ENCODE measurements at regions not wholly inside any gene's neighbourhood (a gene's known extent, or its start where the extent isn't known, plus 50 kb on each side); places are given as distances from the start of the nearest gene placed in this dataset.

- Histone ChIP-seq H3K9ac (ENCODE audit: low read length) (no peak overlapping the region), H2AFZ (ENCODE audit: low read length) (no peak overlapping the region), H3K9me3 (ENCODE audit: low read length) (no peaks in the 10 kb centered on the region), H3F3A (ENCODE audit: insufficient read depth, low read length) (no peaks in the 10 kb centered on the region), H3K4me1 (ENCODE audit: insufficient read depth, low read length, severe bottlenecking) (no peaks in the 10 kb centered on the region), H3K9me2 (ENCODE audit: low read depth, low read length) (no peaks in the 10 kb centered on the region), H3K4me2 (ENCODE audit: low read length) (no peak overlapping the region), H3K36me3 (ENCODE audit: insufficient read depth, low read length) (no peaks in the 10 kb centered on the region), H3K27me3 (ENCODE audit: insufficient read depth, low read length) (no peaks in the 10 kb centered on the region), H3K79me2 (ENCODE audit: insufficient read depth, low read length) (no peaks in the 10 kb centered on the region), H3K27ac (ENCODE audit: low read depth, low read length, poor library complexity, severe bottlenecking) (no peak overlapping the region), H4K20me1 (ENCODE audit: insufficient read depth, low read length) (no peaks in the 10 kb centered on the region), H3K4me3 (ENCODE audit: low read depth, low read length, poor library complexity, severe bottlenecking) (no peak overlapping the region)
- TF ChIP-seq EZH2 (IDR thresholded peaks at IDR 0.05; ENCODE audit: borderline replicate concordance, low read length) (no peak), CTCF (IDR thresholded peaks at IDR 0.05; ENCODE audit: low read length) (no peak)
Measured at GRCh38 chr11:25793637-25794036, 538.3 kb upstream of the ANO3 start.

- no peak overlapping the region for H3K4me3 ChIP-seq (ENCODE audit: low read depth, low read length, poor library complexity, severe bottlenecking)
Measured at GRCh38 chr11:25794804-25795203, 537.1 kb upstream of the ANO3 start.

GRCh38 chr11:25816411-25816810, 515.5 kb upstream of the ANO3 start:
- Histone ChIP-seq H3K36me3 (ENCODE audit: insufficient read depth, low read length) (no peaks in the 10 kb centered on the region), H3K9ac (ENCODE audit: low read length) (no peak overlapping the region), H2AFZ (ENCODE audit: low read length) (no peak overlapping the region), H3K9me3 (ENCODE audit: low read length) (no peaks in the 10 kb centered on the region), H3F3A (ENCODE audit: insufficient read depth, low read length) (no peaks in the 10 kb centered on the region), H3K27me3 (ENCODE audit: insufficient read depth, low read length) (no peaks in the 10 kb centered on the region), H3K79me2 (ENCODE audit: insufficient read depth, low read length) (no peaks in the 10 kb centered on the region), H3K4me3 (ENCODE audit: low read depth, low read length, poor library complexity, severe bottlenecking) (no peak overlapping the region), H3K9me2 (ENCODE audit: low read depth, low read length) (0 out of 2 replicates have a peak, but pooled peaks cover 2% of the 10 kb centered on the region), H3K4me2 (ENCODE audit: low read length) (no peak overlapping the region), H3K4me1 (ENCODE audit: insufficient read depth, low read length, severe bottlenecking) (no peaks in the 10 kb centered on the region), H4K20me1 (ENCODE audit: insufficient read depth, low read length) (no peaks in the 10 kb centered on the region), H3K27ac (ENCODE audit: low read depth, low read length, poor library complexity, severe bottlenecking) (no peak overlapping the region)
- TF ChIP-seq EZH2 (IDR thresholded peaks at IDR 0.05; ENCODE audit: borderline replicate concordance, low read length) (no peak), CTCF (IDR thresholded peaks at IDR 0.05; ENCODE audit: low read length) (no peak)

More at GRCh38 chr11:25794804-25795203, 537.1 kb upstream of the ANO3 start:
- no peaks in the 10 kb centered on the region for H3K4me1 ChIP-seq (ENCODE audit: insufficient read depth, low read length, severe bottlenecking)
- TF ChIP-seq EZH2 (IDR thresholded peaks at IDR 0.05; ENCODE audit: borderline replicate concordance, low read length) = no peak
- no peak for TF ChIP-seq CTCF (IDR thresholded peaks at IDR 0.05; ENCODE audit: low read length)
- no peaks in the 10 kb centered on the region for H4K20me1 ChIP-seq (ENCODE audit: insufficient read depth, low read length)
- H2AFZ ChIP-seq (ENCODE audit: low read length) = no peak overlapping the region
- H3K9ac ChIP-seq (ENCODE audit: low read length) = no peak overlapping the region
- no peaks in the 10 kb centered on the region for H3K27me3 ChIP-seq (ENCODE audit: insufficient read depth, low read length)
- H3K36me3 ChIP-seq (ENCODE audit: insufficient read depth, low read length) = no peaks in the 10 kb centered on the region
- H3K9me2 ChIP-seq (ENCODE audit: low read depth, low read length) = no peaks in the 10 kb centered on the region
- no peak overlapping the region for H3K27ac ChIP-seq (ENCODE audit: low read depth, low read length, poor library complexity, severe bottlenecking)
- H3K9me3 ChIP-seq (ENCODE audit: low read length) = no peaks in the 10 kb centered on the region
- no peaks in the 10 kb centered on the region for H3K79me2 ChIP-seq (ENCODE audit: insufficient read depth, low read length)
- no peak overlapping the region for H3K4me2 ChIP-seq (ENCODE audit: low read length)
- no peaks in the 10 kb centered on the region for H3F3A ChIP-seq (ENCODE audit: insufficient read depth, low read length)
